ENCODE measurements at regions not wholly inside any gene's neighbourhood (a gene's known extent, or its start where the extent isn't known, plus 50 kb on each side); places are given as distances from the start of the nearest gene placed in this dataset.

DNA sequence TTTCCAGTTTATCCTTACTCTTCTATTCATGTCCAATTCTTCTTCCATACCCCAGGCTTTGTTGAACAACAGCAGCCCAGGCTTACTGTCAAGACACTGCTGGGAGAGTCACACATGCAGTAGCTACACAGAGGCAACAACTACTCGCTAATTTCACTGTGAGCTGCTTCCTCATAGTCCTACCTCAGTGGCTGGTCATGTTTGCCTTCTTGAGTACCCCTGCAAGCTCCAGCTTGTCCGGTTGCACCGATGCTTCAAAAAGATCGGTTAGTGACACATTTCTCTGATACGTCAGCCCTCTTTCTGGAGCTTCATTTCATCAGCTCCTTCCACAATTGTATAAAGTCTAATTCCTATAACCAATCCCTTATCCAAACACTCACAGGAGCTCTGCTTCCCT is 246.7 kb upstream of the NFIA start:
- TF ChIP-seq, protein P1, sequence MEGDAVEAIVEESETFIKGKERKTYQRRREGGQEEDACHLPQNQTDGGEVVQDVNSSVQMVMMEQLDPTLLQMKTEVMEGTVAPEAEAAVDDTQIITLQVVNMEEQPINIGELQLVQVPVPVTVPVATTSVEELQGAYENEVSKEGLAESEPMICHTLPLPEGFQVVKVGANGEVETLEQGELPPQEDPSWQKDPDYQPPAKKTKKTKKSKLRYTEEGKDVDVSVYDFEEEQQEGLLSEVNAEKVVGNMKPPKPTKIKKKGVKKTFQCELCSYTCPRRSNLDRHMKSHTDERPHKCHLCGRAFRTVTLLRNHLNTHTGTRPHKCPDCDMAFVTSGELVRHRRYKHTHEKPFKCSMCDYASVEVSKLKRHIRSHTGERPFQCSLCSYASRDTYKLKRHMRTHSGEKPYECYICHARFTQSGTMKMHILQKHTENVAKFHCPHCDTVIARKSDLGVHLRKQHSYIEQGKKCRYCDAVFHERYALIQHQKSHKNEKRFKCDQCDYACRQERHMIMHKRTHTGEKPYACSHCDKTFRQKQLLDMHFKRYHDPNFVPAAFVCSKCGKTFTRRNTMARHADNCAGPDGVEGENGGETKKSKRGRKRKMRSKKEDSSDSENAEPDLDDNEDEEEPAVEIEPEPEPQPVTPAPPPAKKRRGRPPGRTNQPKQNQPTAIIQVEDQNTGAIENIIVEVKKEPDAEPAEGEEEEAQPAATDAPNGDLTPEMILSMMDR (conservative IDR thresholded peaks at IDR 0.05; ENCODE audit: low read depth, low read length), result no peak
- TF ChIP-seq EZH2 (IDR thresholded peaks at IDR 0.05; ENCODE audit: borderline replicate concordance, low read depth, low read length, poor library complexity, severe bottlenecking), result no peak

All from A673 (cell line).